ENCODE measurements at regions not wholly inside any gene's neighbourhood (a gene's known extent, or its start where the extent isn't known, plus 50 kb on each side); places are given as distances from the start of the nearest gene placed in this dataset.

- H3K9ac ChIP-seq (replicated peaks; ENCODE audit: extremely low read depth, insufficient read depth, low read length), result no peak overlapping the region
- CTCF ChIA-PET, result no interaction called here
- peaks cover 2% of the 10 kb centered on the region in 2 experiments for H3K27me3 ChIP-seq (ENCODE audit: control insufficient read depth in 2 of 2, insufficient read depth in 2 of 2, low read length in 2 of 2)
- no TSS peak for BruUV-seq (replicated peaks)
- H3K79me2 ChIP-seq (ENCODE audit: control insufficient read depth, insufficient read depth, low read length), result no peaks in the 10 kb centered on the region
- DNase-seq (ENCODE audit: low read depth, low spot score), result no peak
- FAIRE-seq, result no peak
- no peak overlapping the region for H3K4me2 ChIP-seq (ENCODE audit: insufficient read depth, low read length)
- no peaks in the 10 kb centered on the region for H3K4me1 ChIP-seq (ENCODE audit: control insufficient read depth, extremely low read depth, insufficient read depth, low read length)
- H2AFZ ChIP-seq (ENCODE audit: low read depth, low read length), result no peak overlapping the region
- no peak overlapping the region for H3K4me3 ChIP-seq (replicated peaks in 1 of 3; ENCODE audit: insufficient read depth in 1 of 3, low read depth in 1 of 3, low read length in 3 of 3)
- H3K27ac ChIP-seq (ENCODE audit: insufficient read depth, low read depth, low read length), result no peak overlapping the region
- POLR2A ChIA-PET, result no interaction called here
- dilution Hi-C loops (cut with MboI; ENCODE audit: extremely low pct_ligation_motif_present, low sequenced_read_pairs), result no loop called here
- no peaks in the 10 kb centered on the region for H3K9me1 ChIP-seq (replicated peaks; ENCODE audit: control insufficient read depth, extremely low read depth, insufficient read depth, low read length)
- TF ChIP-seq CTCF (IDR thresholded peaks at IDR 0.05; ENCODE audit: extremely low read depth in 1 of 2, insufficient read depth in 1 of 2, low read depth in 1 of 2, low read length in 2 of 2) (no peak), JUN (IDR thresholded peaks at IDR 0.05; ENCODE audit: borderline replicate concordance, insufficient read depth, insufficient read length, low read depth) (no peak), POLR2A (IDR thresholded peaks at IDR 0.05; ENCODE audit: low read depth, low read length) (no peak), FOS (IDR thresholded peaks at IDR 0.05; ENCODE audit: borderline replicate concordance, insufficient read depth, low read length) (no peak), MAX (IDR thresholded peaks at IDR 0.05; ENCODE audit: insufficient read depth, insufficient read length) (no peak), GATA2 (IDR thresholded peaks at IDR 0.05; ENCODE audit: insufficient read depth, insufficient read length, low read depth, low read length) (no peak), POLR2AphosphoS5 (IDR thresholded peaks at IDR 0.05; ENCODE audit: insufficient read depth, low read depth, low read length) (no peak), EZH2 (IDR thresholded peaks at IDR 0.05; ENCODE audit: borderline replicate concordance, low read depth, low read length, severe bottlenecking) (no peak), MYC (IDR thresholded peaks at IDR 0.05; ENCODE audit: low read depth, low read length) (no peak)
- H3K9me3 ChIP-seq (replicated peaks; ENCODE audit: control insufficient read depth, insufficient read depth, low read length), result no peaks in the 10 kb centered on the region
- H3K36me3 ChIP-seq (ENCODE audit: control insufficient read depth in 2 of 2, extremely low read depth in 1 of 2, insufficient read depth in 2 of 2, low read length in 2 of 2), result no peaks in the 10 kb centered on the region
- H4K20me1 ChIP-seq (replicated peaks; ENCODE audit: control insufficient read depth, extremely low read depth, insufficient read depth, low read length), result no peaks in the 10 kb centered on the region
- intact Hi-C loops (cut with micrococcal nuclease), result no loop called here
Observed at GRCh38 chr5:109522404-109522803, 112.6 kb upstream of the PJA2 start.
